ENCODE measurements at regions not wholly inside any gene's neighbourhood (a gene's known extent, or its start where the extent isn't known, plus 50 kb on each side); places are given as distances from the start of the nearest gene placed in this dataset.

DNA sequence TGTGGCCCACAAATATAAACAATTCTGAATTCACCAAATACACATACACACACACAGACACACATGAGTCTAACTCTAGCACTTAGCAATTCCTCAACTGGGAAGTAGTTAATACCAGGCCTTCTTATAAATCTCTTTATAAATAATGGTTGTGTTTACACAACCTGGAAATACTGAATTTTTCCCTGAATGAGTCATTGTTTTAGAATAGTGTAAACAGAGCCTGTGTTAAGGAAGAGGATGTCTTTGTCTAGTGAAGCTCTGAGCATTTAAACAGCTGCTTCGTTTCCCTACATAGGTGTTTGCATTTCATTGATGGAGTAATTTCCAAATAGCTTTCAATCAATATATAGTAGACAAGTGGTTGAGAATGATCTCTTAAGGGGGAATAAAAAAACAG, 218.8 kb downstream of the BTG1 start:
- no peaks in the 10 kb centered on the region for H3K27me3 ChIP-seq (ENCODE audit: low read depth, low read length)
- H3K4me1 ChIP-seq (ENCODE audit: low read length), result no peaks in the 10 kb centered on the region
- no peak overlapping the region for H3K4me3 ChIP-seq (ENCODE audit: low read length)
- no peak overlapping the region for H3K9ac ChIP-seq (ENCODE audit: low read length)
- no peaks in the 10 kb centered on the region for H3K36me3 ChIP-seq (replicated peaks; ENCODE audit: low read depth, low read length)
- H2AFZ ChIP-seq (ENCODE audit: low read depth, low read length), result no peak overlapping the region
- H3K79me2 ChIP-seq (ENCODE audit: low read length), result no peaks in the 10 kb centered on the region
- no peak overlapping the region for H3K27ac ChIP-seq (ENCODE audit: low read length)
- H3K4me2 ChIP-seq (ENCODE audit: low read length), result no peak overlapping the region
- H4K20me1 ChIP-seq (ENCODE audit: insufficient read depth, low read length), result no peaks in the 10 kb centered on the region
- no peak for TF ChIP-seq EZH2phosphoT487 (IDR thresholded peaks at IDR 0.05; ENCODE audit: low read depth)
- no peak for TF ChIP-seq CTCF (IDR thresholded peaks at IDR 0.05; ENCODE audit: low read depth, low read length)
- no peaks in the 10 kb centered on the region for H3K9me3 ChIP-seq (ENCODE audit: insufficient read depth, low read length)

GRCh38 chr12:91924827-91925226, 220.8 kb downstream of the BTG1 start:
- TF ChIP-seq EZH2phosphoT487 (IDR thresholded peaks at IDR 0.05; ENCODE audit: low read depth), result no peak

DNA sequence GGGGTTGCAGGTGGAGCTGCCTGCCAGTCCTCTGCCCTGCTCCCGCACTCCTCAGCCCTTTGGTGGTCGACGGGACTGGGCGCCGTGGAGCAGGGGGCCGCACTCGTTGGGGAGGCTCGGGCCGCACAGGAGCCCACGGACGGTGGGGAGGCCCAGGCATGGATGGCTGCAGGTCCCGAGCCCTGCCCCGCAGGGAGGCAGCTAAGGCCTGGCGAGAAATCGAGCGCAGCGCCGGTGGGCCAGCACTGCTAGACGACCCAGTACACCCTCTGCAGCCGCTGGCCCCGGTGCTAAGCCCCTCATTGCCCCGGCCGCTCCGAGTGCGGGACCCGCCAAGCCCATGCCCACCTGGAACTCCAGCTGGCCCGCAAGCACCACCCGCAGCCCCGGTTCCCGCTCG, 221.8 kb downstream of the BTG1 start:
- H3K4me2 ChIP-seq (ENCODE audit: low read length), result no peak overlapping the region
- no peak overlapping the region for H2AFZ ChIP-seq (ENCODE audit: low read depth, low read length)

More at GRCh38 chr12:91924827-91925226, 220.8 kb downstream of the BTG1 start:
- no peak overlapping the region for H3K4me3 ChIP-seq (ENCODE audit: low read length)
- H4K20me1 ChIP-seq (ENCODE audit: insufficient read depth, low read length), result no peaks in the 10 kb centered on the region
- H3K27ac ChIP-seq (ENCODE audit: low read length), result no peak overlapping the region
- H2AFZ ChIP-seq (ENCODE audit: low read depth, low read length), result no peak overlapping the region
- no peak overlapping the region for H3K4me2 ChIP-seq (ENCODE audit: low read length)
- H3K9ac ChIP-seq (ENCODE audit: low read length), result no peak overlapping the region
- no peaks in the 10 kb centered on the region for H3K9me3 ChIP-seq (ENCODE audit: insufficient read depth, low read length)
- H3K4me1 ChIP-seq (ENCODE audit: low read length), result no peaks in the 10 kb centered on the region
- no peaks in the 10 kb centered on the region for H3K36me3 ChIP-seq (replicated peaks; ENCODE audit: low read depth, low read length)
- H3K27me3 ChIP-seq (ENCODE audit: low read depth, low read length), result no peaks in the 10 kb centered on the region
- H3K79me2 ChIP-seq (ENCODE audit: low read length), result no peaks in the 10 kb centered on the region

GRCh38 chr12:91922674-91923073, 223.0 kb downstream of the BTG1 start:
- no peaks in the 10 kb centered on the region for H3K9me3 ChIP-seq (ENCODE audit: insufficient read depth, low read length)
- H3K36me3 ChIP-seq (replicated peaks; ENCODE audit: low read depth, low read length), result no peaks in the 10 kb centered on the region
- H2AFZ ChIP-seq (ENCODE audit: low read depth, low read length), result no peak overlapping the region
- H3K4me2 ChIP-seq (ENCODE audit: low read length), result no peak overlapping the region
- no peak overlapping the region for H3K27ac ChIP-seq (ENCODE audit: low read length)
- no peak for TF ChIP-seq CTCF (IDR thresholded peaks at IDR 0.05; ENCODE audit: low read depth, low read length)
- TF ChIP-seq EZH2phosphoT487 (IDR thresholded peaks at IDR 0.05; ENCODE audit: low read depth), result no peak
- no peak overlapping the region for H3K9ac ChIP-seq (ENCODE audit: low read length)
- H3K4me1 ChIP-seq (ENCODE audit: low read length), result no peaks in the 10 kb centered on the region
- H4K20me1 ChIP-seq (ENCODE audit: insufficient read depth, low read length), result no peaks in the 10 kb centered on the region
- no peaks in the 10 kb centered on the region for H3K27me3 ChIP-seq (ENCODE audit: low read depth, low read length)
- no peak overlapping the region for H3K4me3 ChIP-seq (ENCODE audit: low read length)
- no peaks in the 10 kb centered on the region for H3K79me2 ChIP-seq (ENCODE audit: low read length)

More for the DNA sequence above, 221.8 kb downstream of the BTG1 start:
- H3K9me3 ChIP-seq (ENCODE audit: insufficient read depth, low read length), result no peaks in the 10 kb centered on the region
- no peaks in the 10 kb centered on the region for H3K36me3 ChIP-seq (replicated peaks; ENCODE audit: low read depth, low read length)
- H3K27ac ChIP-seq (ENCODE audit: low read length), result no peak overlapping the region
- no peak for TF ChIP-seq CTCF (IDR thresholded peaks at IDR 0.05; ENCODE audit: low read depth, low read length)
- TF ChIP-seq EZH2phosphoT487 (IDR thresholded peaks at IDR 0.05; ENCODE audit: low read depth), result no peak
- H3K79me2 ChIP-seq (ENCODE audit: low read length), result no peaks in the 10 kb centered on the region
- no peak overlapping the region for H3K9ac ChIP-seq (ENCODE audit: low read length)
- H3K4me3 ChIP-seq (ENCODE audit: low read length), result no peak overlapping the region
- no peaks in the 10 kb centered on the region for H3K27me3 ChIP-seq (ENCODE audit: low read depth, low read length)
- H4K20me1 ChIP-seq (ENCODE audit: insufficient read depth, low read length), result no peaks in the 10 kb centered on the region
- H3K4me1 ChIP-seq (ENCODE audit: low read length), result no peaks in the 10 kb centered on the region

DNA sequence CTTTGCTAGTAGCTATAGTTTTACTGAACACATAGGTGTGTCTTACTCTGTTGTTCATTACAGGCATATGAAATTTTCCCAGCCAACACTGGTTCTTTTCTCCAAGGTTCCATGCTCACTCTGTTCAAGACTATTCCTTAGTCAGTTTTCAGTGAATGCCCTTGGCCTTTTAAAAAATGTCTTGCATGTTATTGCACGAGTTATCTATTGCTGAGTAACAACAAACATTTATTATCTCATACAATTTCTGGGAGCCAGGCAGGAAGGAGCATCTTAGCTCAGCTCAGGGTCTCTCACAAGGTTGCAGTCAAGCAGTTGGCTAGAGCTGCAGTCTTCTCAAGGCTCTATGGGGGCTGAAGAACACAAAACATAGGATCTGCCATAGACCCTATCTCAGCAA, 223.5 kb downstream of the BTG1 start:
- Histone ChIP-seq H3K79me2 (ENCODE audit: low read length) (no peaks in the 10 kb centered on the region), H3K27me3 (ENCODE audit: low read depth, low read length) (no peaks in the 10 kb centered on the region), H3K36me3 (replicated peaks; ENCODE audit: low read depth, low read length) (no peaks in the 10 kb centered on the region), H4K20me1 (ENCODE audit: insufficient read depth, low read length) (no peaks in the 10 kb centered on the region), H3K4me2 (ENCODE audit: low read length) (no peak overlapping the region), H3K27ac (ENCODE audit: low read length) (no peak overlapping the region), H3K4me1 (ENCODE audit: low read length) (no peaks in the 10 kb centered on the region), H3K9ac (ENCODE audit: low read length) (no peak overlapping the region), H3K4me3 (ENCODE audit: low read length) (no peak overlapping the region), H2AFZ (ENCODE audit: low read depth, low read length) (no peak overlapping the region), H3K9me3 (ENCODE audit: insufficient read depth, low read length) (no peaks in the 10 kb centered on the region)
- no peak for TF ChIP-seq EZH2phosphoT487 (IDR thresholded peaks at IDR 0.05; ENCODE audit: low read depth)
- no peak for TF ChIP-seq CTCF (IDR thresholded peaks at IDR 0.05; ENCODE audit: low read depth, low read length)

All from OCI-LY3 (cell line).